ENCODE measurements at regions not wholly inside any gene's neighbourhood (a gene's known extent, or its start where the extent isn't known, plus 50 kb on each side); places are given as distances from the start of the nearest gene placed in this dataset.
"Not testable (repeated sequence)": the region's sequence is repeated elsewhere in the genome, so short reads cannot be mapped to it uniquely, and the experiment has no call there.

DNA sequence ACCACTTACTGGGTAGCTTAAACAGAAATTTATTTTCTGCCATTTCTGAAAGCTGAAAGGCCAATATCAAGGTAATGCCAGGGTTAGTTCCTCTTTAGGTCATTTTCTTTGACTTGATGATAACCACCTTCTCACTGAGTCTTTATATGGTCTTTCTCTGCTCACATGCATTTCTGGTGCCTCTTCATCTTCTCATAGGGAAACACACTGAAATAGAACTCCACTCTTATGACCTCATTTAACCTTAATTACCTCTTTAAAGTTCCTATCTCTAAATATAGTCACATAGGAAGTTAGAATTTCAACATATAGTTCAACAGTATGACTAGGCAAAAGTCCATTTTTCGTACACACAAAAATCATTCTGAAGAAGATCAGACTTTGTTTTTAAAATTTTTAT lies 616.8 kb upstream of the VRK2 start:
- no peak for DNase-seq

DNA sequence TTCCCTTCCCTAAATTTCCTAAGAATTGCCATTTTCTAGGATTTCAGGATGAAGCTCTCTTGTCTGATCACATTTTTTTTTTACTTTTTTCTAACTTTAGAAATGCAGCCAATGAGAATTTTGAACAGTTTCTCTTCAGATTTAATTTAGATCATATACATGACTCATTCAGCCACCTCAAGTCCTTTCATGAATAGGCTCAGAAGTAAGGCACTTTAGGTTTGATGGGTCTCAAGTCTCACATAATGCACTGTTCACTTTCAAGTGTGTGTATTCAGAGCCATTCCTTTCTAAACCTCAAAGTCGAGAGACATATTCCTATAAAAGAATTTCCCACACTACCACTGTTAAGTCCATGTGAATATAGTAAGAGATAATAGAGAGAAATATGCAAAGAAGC lies 614.1 kb upstream of the VRK2 start:
- no peak for DNase-seq

DNA sequence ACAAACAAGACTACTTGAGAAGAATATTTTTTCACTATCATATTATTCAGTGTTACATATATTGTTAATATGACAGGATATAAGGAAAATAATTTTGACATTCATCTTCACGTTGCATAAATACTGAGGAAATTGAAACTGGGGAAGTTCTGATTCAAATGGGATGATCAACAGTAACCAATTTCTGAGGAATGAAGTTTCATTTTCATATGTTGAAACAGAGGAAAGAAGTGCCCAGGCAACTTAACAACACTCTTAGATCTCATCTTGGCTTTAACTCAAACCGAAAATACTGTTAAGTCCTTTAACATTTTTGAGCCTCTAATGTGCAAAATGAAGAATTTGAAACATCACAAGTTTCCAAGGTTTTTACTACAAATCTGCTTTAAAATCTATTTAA lies 612.2 kb upstream of the VRK2 start:
- no peak for DNase-seq

DNA sequence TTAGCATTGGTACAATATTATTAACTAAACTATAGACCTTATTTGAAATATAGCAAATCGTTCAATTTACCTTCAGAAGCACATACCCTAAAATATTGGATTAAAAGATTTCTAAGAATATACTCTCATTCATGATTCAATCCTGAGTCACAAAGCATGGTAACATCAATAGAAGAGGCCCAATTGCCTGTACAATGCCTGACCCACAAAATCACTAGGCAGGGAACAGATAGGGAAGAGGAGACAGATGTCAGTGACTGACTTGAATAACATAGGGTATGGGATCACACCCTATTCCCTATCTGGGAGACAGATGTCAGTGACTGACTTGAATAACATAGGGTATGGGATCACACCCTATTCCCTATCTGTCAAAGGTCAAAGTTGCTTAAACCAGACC lies 611.6 kb upstream of the VRK2 start:
- DNase-seq: no peak

DNA sequence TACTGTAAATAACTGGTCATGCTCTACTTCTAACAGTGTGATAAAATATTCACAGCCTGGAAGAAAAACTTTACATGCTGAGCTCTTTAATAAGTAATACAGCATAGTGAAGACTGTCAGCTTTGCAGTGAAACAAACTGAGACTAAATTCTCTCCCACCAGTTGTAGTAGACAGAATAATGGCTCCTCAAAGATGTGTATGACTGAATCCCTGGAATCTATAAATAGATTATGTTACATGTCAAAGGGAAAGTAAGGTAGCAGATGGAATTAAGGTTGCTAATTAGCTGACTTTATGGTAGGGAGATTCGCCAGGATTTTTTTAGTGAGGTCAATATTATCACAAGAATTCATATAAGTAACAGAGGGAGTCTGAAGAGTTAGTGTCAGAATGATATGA lies 609.5 kb upstream of the VRK2 start:
- no peak for DNase-seq

DNA sequence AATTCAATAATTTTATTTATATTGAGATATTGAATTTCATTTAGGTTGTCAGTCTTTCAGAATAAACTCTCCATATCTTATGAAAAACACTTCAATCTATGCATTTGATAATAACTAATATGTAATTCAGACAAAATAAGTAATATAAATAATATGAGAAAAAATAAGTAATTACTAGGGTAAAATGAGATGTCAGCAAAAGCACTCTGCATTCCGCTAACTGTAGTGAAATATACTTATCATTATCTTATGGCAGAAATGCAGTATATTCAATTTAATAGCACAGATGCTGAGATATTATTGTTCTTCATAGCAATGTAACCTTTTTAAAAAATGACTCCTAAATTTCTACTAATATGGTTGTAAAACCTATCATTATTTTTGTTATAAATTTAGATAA lies 606.2 kb upstream of the VRK2 start:
- DNase-seq: no peak

DNA sequence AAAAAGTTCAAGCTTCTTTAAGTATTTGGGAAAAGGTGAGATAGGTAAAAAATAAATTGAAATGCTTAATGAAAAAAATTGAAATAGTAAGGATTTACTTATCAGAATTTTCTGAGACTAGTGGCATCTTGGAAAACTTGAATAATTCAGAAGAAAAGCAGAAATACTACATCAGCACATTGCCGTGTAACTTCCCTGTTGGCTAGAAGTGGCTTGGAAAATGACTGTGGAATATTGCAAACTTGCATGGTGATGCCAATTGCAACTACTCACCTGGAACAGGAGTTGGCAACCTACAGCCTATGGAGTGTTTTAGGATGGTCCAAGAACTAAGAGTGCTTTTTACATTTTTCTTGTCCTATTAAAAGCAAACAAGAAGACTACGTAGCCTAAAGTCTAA lies 603.5 kb upstream of the VRK2 start:
- no peak for DNase-seq

DNA sequence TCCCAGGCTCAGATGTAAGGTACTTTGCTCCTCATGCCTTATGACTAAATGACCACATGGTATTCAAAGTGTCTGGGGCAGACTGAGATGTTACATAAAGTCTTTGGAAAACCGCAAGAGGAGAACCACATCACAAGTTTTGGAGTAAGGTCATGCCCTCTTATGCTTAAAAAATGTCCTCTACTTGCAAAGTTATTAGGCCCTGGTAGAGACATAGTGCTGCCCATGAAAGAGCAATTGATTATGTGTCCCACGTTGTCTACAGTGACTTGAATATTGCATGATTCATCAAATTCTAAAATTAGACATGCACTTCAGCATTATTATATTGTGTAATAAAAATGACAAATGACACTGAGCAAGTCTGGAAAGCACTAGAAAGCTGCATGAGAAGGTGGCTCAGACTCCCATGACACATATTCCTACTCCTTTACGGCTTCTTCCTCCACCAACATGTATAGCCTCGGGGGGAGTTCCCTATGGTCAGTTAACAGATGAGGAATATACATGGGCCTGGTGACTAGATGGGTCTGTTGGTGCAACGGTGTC lies 602.6 kb upstream of the VRK2 start:
- peak in 1 of 3 donors; percentile 28 for DNase-seq

DNA sequence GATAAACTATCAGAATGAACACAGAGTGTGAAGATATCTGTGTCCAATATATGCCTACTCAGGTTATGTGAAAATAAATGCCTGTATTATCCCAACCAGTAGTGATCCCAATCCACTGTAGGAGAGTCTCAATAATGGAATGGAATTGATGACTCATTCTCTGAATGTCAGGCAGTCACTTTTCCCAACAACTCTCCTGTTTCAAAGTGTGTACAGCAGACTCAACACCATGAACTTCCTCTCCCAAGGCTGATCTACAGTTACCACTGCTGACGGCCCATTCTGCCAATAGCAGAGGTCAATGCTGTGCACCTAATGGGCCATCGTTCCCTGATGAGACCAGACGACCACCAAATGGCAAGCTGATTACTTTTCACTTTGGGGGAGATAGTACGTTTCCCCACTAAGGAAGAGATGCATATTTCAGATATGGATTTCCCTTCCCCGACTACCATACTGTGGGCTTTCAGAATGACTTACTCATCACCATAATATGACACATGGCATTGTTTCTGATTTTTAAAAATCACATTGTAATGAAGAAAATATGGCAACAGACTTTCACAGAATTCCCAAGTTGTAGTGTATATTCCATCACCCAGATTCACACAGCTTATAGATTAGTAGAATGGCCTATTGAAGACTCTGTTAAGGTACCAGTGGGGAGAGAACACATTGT lies 601.7 kb upstream of the VRK2 start:
- DNase-seq: peak in 1 of 3 donors; percentile 21

DNA sequence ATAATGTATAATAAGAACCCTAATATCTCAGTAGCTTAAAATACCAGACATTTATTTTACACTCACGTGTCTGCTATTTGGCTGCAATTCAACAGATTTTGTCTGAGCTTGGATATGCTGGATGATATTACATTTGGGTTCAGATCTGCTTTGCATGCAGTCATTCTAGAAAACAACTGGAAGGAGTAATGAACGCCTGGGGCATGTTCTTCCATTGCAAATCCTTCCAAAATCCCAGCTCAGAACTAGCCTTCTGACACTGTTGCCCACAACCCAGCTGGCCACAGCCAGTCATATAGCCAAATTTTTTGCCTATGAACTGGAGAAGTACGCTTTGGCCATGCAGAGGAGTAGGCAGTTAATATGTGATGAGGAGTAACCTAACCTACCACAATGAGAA lies 597.8 kb upstream of the VRK2 start:
- no peak for DNase-seq

DNA sequence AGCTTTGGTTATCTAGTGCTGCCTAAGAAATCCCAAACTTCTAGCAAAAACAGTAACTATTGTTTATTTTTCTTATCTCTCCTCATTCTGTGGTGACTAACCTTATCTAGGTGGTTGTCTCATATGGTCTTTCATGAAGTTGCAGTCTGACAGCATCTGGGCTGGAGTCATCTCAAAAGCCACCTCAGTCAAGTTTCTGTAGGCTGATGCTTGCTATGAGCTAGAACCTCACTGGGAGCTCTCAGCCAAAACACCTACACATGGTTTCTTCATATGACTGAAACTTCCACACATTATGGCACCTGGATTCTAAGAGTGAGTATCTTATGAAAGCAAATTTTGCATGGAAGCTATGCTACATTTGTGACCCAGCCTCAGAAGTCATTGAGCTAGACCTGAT lies 596.4 kb upstream of the VRK2 start:
- DNase-seq: no peak

DNA sequence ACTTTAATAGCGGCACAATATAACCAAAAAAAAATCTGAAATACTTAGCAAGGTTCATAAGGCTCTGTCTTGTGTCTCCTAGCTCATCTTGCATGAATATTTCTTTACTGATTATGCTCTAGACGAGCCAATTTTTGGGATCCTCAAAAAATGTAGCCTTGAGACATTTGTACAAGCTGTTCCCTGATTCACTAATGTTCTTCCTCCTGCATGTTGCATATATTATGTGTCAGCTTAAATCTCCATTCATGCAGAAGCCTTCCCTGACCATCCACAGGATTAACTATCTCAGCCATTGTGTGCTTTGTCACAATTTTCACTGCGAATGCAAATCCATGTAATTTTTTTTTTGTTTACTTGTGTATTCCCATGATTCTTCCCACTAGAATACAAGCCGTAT lies 594.0 kb upstream of the VRK2 start:
- no peak for DNase-seq

DNA sequence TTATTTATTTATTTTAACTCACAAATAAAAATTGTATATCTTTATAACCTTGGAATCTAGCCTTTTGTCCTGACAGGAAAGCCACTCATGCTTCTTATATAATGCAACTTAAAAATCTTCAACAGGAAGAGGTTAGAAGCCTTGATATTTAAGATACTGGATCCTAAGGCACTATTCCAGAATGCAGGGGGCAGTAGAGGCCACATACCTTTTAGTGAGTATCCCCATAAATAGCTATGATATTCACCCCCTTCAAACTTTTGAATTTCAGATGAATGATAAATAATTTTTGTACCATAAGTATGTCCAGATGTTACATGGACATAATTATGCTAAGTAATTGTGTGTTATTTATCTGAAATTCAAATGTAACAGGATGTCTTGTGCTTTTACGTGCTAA lies 592.7 kb upstream of the VRK2 start:
- no peak for DNase-seq

DNA sequence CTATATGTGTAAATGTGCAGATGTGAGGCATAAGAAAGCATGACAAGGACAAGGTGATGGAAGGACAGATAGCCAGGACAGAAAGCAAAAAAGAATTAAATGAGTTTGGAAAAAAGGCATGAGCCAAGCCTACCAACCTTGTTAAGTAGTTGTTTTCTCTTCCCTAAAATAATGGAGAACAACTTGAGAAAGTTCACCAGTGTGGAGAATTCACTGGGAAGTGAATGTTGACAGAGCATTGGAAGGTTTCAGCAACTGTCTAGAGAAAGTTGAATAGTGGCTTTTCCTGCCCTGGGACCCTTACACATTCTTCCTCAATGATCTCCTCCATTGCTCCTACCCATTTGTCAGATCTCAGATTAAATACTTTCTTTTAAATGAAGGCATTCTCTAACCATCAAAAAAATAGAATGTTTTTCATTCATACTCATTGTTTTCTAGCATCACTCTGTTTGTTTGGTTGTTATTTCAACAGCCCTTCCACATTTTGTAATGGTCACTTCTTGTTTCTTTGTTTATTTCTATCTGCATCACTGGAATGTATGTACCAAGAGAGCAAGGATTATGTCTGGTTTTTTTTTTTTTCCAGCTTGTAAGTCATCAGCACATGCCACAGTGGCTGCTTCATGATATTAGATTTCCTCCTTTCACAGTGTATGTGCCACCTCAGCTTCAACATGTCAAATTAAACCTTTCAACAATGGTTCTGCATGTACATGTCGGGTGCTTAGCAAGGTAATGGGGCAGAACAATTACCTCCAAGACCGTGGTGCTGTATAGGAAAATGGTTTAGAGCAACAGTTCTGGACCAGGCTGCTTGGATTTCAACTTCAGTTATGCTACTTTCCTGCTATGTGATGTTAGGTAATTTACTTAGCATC lies 586.0 kb upstream of the VRK2 start:
- no peak for DNase-seq

DNA sequence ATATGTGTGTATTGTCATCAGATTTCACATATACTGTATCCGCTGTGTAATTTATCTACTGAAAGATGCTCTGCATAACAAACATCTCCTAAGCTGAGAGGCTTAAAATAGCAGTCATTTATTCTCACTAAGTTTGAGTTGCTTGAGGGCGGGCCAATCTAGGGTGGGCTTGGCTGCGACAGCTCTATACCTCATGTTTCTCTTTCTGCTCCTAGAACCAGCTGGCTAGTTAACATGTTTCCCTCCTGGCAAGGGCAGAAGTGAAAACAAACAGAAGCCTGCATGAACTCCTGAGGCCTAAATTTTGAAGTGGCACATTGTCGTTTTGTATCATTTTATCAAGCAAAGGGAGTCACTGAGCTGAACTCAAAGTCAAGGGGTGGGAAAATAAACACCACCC lies 585.0 kb upstream of the VRK2 start:
- DNase-seq: no peak

DNA sequence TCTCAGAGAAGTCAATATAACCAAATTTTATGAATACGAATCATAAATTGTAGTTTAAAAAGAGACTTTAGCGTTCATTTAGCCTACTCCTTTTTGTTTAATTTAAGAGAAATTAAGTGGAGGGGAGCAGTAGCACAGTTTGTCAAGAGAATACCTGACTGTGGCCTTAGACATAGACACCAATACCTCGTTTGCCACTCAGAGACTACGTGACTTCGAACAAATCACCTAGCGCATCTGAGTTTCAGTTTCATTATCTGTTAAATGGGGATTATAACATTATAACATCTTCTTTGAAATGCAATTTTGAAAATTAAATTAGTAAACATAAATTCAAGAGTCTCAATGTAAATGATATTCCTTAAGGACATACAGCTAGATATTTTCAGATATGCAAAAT lies 581.5 kb upstream of the VRK2 start:
- no peak for DNase-seq

DNA sequence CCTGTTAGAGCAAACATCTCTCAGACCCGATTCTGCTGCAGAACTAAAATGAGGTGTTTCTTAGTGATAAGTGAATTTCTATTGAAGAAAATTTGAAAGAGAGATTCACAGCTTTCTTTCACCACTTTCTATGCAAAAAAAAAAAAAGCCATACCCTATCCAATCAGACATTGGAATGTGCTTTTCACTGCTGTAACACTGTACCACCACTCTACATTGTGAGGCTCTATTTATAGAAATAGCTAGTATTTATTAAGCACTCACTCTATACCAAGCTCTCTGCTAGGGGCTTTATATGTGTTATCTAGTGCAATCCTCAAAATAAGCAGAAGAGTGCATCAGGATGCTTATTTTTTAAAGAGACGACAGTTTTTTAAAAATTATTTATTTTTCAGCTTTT lies 580.6 kb upstream of the VRK2 start:
- no peak for DNase-seq

DNA sequence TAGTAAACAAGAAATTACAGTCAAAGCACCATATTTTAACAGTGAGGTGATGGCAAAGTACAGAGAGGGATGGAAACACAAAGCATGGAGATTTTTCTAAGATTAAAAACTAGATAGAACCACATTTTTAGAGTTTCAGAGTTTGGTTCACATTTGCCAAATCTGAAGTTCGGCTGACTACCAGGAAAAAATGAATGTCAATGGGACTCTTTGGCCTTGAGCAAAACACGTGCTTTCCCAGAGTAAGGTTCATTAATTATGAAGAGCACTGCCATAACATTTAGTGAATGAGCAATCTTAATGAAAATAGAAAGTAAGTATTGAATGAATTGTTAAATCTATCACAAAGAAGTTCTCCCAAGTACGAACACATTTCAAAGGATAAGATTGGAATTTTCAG lies 571.2 kb upstream of the VRK2 start:
- DNase-seq: no peak

DNA sequence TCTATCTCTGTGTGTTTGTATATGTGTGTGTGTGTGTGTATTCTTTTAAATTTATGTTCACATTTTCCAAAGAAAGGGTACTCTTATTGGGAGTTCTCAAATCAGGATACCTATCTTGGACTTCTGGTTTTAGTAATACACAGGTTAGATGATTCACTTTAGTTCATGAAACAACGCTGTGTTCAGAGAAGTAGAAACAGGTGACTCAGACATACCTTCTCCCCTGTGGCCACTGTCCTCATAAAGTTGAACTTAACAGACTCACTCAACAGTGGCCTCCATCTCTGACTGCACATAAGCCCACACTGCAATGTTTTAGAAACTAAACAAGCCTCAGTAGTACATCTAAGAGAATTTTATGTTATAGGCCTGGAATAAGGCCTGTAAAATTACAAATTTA lies 566.6 kb upstream of the VRK2 start:
- DNase-seq: no peak

DNA sequence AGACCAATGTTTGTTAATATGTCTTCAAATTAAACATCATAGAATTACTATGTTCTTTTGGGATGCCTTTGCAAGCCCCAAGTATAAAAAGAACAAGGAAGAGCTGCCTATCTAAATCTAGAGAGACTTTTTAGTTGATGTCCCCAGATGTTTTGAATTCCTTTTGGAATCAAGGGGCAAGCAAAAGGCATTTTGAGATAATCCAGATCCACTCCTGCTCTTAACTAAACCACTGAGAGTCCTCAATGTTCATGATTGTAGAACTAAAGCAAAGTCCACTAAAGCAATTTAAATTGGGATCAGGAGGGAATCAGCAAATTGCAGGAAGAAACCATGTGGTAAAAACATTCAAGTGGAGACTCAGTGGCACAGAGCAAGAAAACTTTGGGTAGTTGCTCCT lies 558.5 kb upstream of the VRK2 start:
- no peak for DNase-seq

DNA sequence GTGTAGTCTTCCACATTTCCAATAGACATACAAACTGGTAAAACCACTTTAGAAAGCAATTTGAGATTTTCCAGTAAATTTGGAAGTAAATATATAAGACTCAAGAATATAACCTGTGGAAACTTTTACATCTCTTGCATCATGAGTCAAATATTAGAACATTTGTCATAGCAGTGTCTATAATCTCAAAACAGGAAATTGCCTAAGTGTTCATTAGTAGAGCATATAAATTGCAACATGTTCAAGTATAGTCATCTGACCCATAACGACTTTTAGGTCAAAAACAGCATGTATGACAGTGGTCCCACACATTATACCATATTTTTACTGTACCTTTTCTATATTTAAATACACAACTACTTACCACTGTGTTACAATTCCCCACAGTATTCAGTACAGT lies 555.9 kb upstream of the VRK2 start:
- no peak for DNase-seq

DNA sequence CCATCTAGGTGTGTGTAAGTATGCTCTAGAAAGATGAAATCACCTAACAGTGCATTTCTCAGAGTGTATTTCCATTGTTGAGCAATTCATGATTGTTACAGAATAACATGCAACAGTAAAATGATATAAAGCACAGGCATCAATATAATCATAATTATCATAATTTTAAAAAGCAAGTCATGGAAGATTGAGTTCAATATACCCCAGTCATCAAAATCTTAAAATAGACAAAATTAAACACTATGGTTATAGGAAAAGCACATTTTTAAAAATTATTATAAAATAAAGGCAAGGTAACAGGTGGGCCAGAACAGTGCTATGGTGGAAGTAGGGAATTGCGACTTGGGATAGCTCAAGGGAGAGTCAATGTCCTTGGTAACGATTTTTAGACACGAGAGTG lies 555.4 kb upstream of the VRK2 start:
- DNase-seq: no peak

DNA sequence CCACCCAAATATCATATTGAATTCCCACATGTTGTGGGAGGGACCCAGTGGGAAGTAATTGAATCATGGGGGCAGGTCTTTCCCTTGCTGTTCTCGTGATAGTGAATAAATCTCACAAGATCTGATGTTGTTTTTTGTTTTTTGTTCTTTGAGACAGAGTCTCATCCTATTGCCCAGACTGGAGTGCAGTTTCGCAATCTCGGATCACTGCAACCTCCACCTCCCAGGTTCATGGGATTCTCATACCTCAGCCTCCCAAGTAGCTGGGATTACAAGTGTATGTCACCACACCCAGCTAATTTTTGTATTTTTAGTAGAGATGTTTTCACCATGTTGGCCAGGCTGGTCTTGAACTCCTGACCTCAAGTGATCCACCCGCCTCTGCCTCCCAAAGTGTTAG lies 552.6 kb upstream of the VRK2 start:
- not testable (repeated sequence) for DNase-seq

Data from muscle of back (tissue), 3 donors.